A673 (cell line): ENCODE measurements at regions not wholly inside any gene's neighbourhood (a gene's known extent, or its start where the extent isn't known, plus 50 kb on each side); places are given as distances from the start of the nearest gene placed in this dataset.
"Not testable (repeated sequence)": the region's sequence is repeated elsewhere in the genome, so short reads cannot be mapped to it uniquely, and the experiment has no call there.

Source experiments
- BruUV-seq: library from RNA; stranded (reverse); fragments of 400-500 nt; replicated peaks from 2 replicates; lab custom pipeline; 2021; lab: Mats Ljungman, UMichigan
- CTCF ChIA-PET: fragments of 300-600 bp; sonication (Branson Sonifier 250); formaldehyde crosslinking; loops from one replicate; lab custom pipeline; 2022; ENCODE audit warnings: antibody characterized with exemption; lab: Charles Lee
- POLR2A ChIA-PET: fragments of 300-600 bp; sonication (Branson Sonifier 250); formaldehyde crosslinking; loops from one replicate; lab custom pipeline; 2022; ENCODE audit warnings: antibody characterized with exemption; ENCODE audit not compliant: low non-redundant PET; lab: Charles Lee
- DNase-seq: peaks from one replicate; pipeline ENCODE4 v3.0.0-alpha.2; 2015; ENCODE audit warnings: low spot score
- H3K27ac ChIP-seq: fragments of 200-600 bp; sonication (generic); 2 replicates; pipeline ENCODE4 v1.5.1; 2016; ENCODE audit warnings: mixed run types, low read depth, mild to moderate bottlenecking, mixed read lengths, antibody characterized with exemption, low read length; ENCODE audit not compliant: poor library complexity, severe bottlenecking
- H3K27me3 ChIP-seq: fragments of 200-600 bp; sonication (generic); replicated peaks from 2 replicates; pipeline ENCODE4 v1.6.1; 2017; ENCODE audit warnings: mixed run types, low read depth, mild to moderate bottlenecking, mixed read lengths, antibody characterized with exemption, low read length; ENCODE audit not compliant: insufficient read depth, poor library complexity
- H3K36me3 ChIP-seq: fragments of 200-600 bp; sonication (generic); 2 replicates; pipeline ENCODE4 v1.6.1; 2016; ENCODE audit warnings: mixed run types, mild to moderate bottlenecking, mixed read lengths, antibody characterized with exemption, low read length; ENCODE audit not compliant: insufficient read depth, poor library complexity, severe bottlenecking
- H3K4me1 ChIP-seq: fragments of 200-600 bp; sonication (generic); 2 replicates; pipeline ENCODE4 v1.6.1; 2017; ENCODE audit warnings: mixed run types, mild to moderate bottlenecking, mixed read lengths, antibody characterized with exemption, low read length; ENCODE audit not compliant: insufficient read depth, poor library complexity, severe bottlenecking
- H3K4me3 ChIP-seq: fragments of 200-600 bp; sonication (generic); 2 replicates; pipeline ENCODE4 v1.5.1; 2016; ENCODE audit warnings: low read depth, mixed run types, mild to moderate bottlenecking, mixed read lengths, low read length; ENCODE audit not compliant: poor library complexity, severe bottlenecking
- H3K9me3 ChIP-seq: fragments of 200-600 bp; sonication (generic); 2 replicates; pipeline ENCODE4 v1.6.1; 2016; ENCODE audit warnings: mixed run types, low read depth, mild to moderate bottlenecking, mixed read lengths, antibody characterized with exemption, low read length; ENCODE audit not compliant: poor library complexity, severe bottlenecking
- EZH2 ChIP-seq: fragments of 200-600 bp; sonication (generic); IDR thresholded peaks from 2 replicates; pipeline ENCODE4 v1.6.1; 2017; ENCODE audit warnings: borderline replicate concordance, low read depth, mild to moderate bottlenecking, mixed read lengths, antibody characterized with exemption, low read length; ENCODE audit not compliant: poor library complexity, severe bottlenecking
- intact Hi-C: fragments of 100-400 bp; cut with micrococcal nuclease; formaldehyde crosslinking; loops from one replicate; pipeline ENCODE4 v1.10.0; 2022; ENCODE audit not compliant: unreplicated experiment
- TF ChIP-seq, protein P1 (sequence below): fragments of 300-800, 200-600 bp; sonication (generic); conservative IDR thresholded peaks from 2 replicates; pipeline ENCODE4 v1.5.1; 2017; ENCODE audit warnings: low read depth, mild to moderate bottlenecking, antibody characterized with exemption, low read length, moderate library complexity, mixed read lengths

DNA sequence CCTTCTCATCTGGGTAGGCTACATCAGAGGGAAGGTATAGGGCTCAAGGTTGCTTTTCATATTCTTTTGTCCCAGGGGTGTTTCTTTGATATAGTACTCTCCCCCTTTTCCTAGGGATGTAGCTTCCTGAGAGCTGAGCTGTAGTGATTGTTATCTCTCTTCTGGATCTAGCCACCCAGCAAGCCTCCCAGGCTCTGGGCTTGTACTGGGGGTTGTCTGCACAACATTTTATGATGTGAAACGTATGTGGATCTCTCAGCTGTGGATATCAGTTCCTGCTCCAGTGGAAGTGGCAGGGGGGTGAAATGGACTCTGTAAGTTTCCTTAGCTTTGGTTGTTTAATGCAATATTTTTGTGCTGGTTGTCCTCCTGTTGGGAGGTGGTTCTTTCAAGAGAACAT lies 437.3 kb upstream of the SYNCRIP start:
- DNase-seq: no peak
- Histone ChIP-seq H3K27ac (no peak overlapping the region), H3K36me3 (no peaks in the 10 kb centered on the region), H3K27me3 (no peaks in the 10 kb centered on the region), H3K9me3 (no peaks in the 10 kb centered on the region), H3K4me3 (no peak overlapping the region), H3K4me1 (no peaks in the 10 kb centered on the region)
- ChIA-PET CTCF (no interaction called here), POLR2A (no interaction called here)
- BruUV-seq: no TSS peak
- intact Hi-C loops: no loop called here
- no peak for TF ChIP-seq EZH2
- TF ChIP-seq, protein P1, sequence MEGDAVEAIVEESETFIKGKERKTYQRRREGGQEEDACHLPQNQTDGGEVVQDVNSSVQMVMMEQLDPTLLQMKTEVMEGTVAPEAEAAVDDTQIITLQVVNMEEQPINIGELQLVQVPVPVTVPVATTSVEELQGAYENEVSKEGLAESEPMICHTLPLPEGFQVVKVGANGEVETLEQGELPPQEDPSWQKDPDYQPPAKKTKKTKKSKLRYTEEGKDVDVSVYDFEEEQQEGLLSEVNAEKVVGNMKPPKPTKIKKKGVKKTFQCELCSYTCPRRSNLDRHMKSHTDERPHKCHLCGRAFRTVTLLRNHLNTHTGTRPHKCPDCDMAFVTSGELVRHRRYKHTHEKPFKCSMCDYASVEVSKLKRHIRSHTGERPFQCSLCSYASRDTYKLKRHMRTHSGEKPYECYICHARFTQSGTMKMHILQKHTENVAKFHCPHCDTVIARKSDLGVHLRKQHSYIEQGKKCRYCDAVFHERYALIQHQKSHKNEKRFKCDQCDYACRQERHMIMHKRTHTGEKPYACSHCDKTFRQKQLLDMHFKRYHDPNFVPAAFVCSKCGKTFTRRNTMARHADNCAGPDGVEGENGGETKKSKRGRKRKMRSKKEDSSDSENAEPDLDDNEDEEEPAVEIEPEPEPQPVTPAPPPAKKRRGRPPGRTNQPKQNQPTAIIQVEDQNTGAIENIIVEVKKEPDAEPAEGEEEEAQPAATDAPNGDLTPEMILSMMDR: no peak

DNA sequence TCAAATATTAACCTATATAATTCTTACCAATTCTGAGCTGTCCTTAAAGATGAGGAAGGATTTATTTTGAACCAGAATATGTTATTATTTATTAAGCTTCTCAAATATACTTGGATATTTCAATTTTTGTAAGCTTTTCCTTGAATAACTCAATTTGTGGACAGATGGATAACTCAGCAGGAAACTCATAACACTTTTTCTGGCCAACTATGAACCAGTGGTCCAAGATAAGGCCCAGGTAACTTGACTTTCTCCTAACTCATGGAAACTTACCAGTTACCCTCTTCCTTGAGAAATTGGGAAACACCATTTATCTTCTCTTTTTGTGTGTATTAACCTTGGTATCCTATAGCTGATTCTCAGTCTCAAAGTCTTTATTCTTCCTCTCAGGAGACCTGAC lies 427.5 kb upstream of the SYNCRIP start:
- H3K9me3 ChIP-seq: no peaks in the 10 kb centered on the region
- DNase-seq: no peak
- H3K27me3 ChIP-seq: no peaks in the 10 kb centered on the region
- no peak overlapping the region for H3K27ac ChIP-seq
- POLR2A ChIA-PET: no interaction called here
- no peak overlapping the region for H3K4me3 ChIP-seq
- CTCF ChIA-PET: no interaction called here
- TF ChIP-seq, protein P1: no peak
- no peak for TF ChIP-seq EZH2
- no peaks in the 10 kb centered on the region for H3K36me3 ChIP-seq
- intact Hi-C loops: no loop called here
- no peaks in the 10 kb centered on the region for H3K4me1 ChIP-seq
- BruUV-seq: no TSS peak

DNA sequence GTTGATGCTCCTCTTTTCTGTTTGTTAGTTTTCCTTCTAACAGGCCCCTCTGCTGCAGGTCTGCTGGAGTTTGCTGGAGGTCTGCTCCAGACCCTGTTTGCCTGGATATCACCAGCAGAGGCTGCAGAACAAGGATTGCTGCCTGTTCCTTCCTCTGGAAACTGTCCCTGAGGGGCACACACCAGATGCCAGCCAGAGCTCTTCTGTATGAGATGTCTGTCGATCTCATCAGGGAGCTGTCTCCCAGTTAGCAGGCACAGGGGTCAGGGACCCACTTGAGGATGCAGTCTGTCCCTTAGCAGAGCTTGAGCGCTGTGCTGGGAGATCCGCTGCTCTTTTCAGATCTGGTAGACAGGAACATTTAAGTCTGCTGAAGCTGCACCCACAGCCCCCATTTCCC lies 422.3 kb upstream of the SYNCRIP start:
- H3K4me1 ChIP-seq, H3K9me3 ChIP-seq, H3K36me3 ChIP-seq, H3K27me3 ChIP-seq, H3K4me3 ChIP-seq, H3K27ac ChIP-seq, CTCF ChIA-PET, BruUV-seq, POLR2A ChIA-PET, intact Hi-C loops, DNase-seq: not testable (repeated sequence)

DNA sequence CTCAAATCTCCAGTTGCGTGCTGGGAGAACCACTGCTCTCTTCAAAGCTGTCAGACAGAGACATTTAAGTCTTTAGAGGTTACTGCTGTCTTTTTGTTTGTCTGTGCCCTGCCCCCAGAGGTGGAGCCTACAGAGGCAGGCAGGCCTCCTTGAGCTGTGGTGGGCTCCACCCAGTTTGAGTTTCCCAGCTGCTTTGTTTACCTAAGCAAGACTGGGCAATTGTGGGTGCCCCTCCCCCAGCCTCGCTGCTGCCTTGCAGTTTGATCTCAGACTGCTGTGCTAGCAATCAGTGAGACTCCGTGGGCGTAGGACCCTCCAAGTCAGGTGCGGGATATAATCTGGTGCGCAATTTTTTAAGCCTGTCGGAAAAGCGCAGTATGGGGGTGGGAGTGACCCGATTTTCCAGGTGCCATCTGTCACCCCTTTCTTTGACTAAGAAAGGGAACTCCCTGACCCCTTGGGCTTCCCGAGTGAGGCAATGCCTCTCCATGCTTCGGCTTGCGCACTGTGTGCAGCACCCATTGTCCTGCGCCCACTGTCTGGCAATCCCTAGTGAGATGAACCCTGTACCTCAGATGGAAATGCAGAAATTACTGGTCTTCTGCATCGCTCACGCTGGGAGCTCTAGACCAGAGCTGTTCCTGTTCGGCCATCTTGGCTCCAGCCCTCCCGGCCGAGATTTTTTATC lies 414.8 kb upstream of the SYNCRIP start:
- H3K4me1 ChIP-seq, intact Hi-C loops, DNase-seq, H3K9me3 ChIP-seq, H3K27ac ChIP-seq, H3K27me3 ChIP-seq, POLR2A ChIA-PET, BruUV-seq, CTCF ChIA-PET, H3K4me3 ChIP-seq, H3K36me3 ChIP-seq: not testable (repeated sequence)
